Stimulated activated CD8-positive, alpha-beta memory T cell treated with anti-CD3 and anti-CD28 coated beads, Interleukin-15, amount 100 ng/mL, for 4 hours (primary cell): ENCODE measurements at regions not wholly inside any gene's neighbourhood (a gene's known extent, or its start where the extent isn't known, plus 50 kb on each side); places are given as distances from the start of the nearest gene placed in this dataset.

Experiments
- DNase-seq, 2 donors: peaks; one replicate each; pipeline ENCODE4 v3.0.0-alpha.2; 2020; ENCODE audit warnings: low read depth in 2 of 2

DNA sequence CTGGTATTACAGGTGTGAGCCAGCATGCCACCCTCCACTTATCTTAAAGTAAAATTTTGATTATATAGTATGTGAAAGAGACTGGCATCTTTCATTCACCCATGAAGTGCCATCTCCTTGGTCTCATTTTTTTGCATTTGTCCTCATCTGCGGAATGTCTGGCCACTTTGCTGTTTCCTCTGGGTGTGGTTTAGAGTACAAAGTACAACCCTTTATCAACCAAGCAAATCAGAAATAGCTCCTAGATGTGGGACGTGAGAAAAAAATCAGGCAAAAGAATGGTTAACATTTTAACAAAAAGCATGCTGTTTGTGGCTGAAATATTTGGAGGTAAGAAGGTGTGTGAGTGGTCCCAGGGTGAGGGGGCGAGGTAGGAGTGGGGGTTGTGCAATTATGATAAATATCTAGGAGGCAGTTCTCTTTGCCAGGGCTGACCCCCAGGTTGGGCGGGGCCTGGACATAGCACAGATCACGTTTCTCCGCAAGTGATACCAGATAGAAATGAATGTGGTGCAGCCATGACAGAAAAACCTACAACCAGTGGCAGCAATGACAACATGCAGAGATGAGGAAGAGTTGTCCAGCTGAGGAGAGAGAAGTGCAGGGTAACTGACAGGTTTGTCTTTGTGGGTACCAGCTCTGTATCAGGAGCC lies 115.8 kb upstream of the SERTAD2 start:
- DNase-seq, result no peak

DNA sequence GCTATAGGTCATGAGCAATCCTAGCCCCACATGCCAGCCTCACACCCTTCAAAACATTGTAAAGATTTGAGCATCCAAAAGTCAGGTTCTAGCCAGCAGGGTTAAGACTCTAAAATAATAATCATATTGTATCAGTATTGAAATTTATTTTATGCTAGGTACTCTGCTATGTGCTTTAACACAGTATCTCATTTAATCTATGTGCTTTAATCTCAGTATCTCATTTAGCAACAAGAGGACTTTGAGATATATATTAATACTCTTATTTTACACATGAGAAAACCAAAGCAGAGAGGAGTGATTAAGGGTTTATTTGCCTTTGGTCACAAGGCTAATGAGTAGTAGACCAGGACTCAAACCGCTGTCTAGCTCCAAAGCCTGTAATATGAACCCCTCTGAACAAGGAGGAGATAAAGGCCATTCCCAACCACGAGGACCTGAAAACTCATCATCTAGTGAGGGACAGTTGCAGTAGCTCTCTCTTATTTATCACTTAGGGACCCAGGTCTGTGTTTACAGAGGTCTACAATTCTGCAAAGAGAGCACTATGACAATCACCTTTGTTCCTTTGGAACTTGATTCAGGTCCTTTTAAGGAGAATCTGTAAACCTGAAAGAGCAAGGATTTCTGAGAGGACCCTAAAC lies 116.5 kb upstream of the SERTAD2 start:
- DNase-seq, result no peak

DNA sequence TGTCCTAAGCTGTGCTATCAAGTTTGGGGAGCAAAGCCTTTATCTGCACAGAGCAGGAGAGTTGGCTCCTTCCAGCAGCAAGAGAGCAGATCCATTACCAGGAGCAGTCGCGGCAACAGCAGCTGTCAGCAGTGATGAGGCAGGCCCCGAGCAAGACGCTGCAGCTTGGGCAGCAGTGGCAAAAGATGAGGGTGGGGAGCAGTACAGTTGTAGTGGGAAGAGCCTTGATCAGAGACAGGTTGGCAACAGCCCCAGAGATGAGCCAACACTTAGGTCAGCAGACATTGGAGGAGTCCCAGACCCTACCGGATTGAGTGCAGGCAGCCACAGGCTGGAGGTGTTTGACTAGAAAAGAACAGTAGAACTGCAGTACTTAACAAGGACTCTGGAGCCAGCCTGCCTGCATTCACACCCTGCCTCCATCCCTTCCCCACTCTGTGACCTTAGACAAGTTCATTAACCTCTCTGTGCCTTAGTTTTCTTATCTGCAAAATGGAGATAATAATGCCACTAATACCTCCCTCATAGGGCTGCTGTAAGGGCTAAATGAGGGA lies 117.1 kb upstream of the SERTAD2 start:
- no peak for DNase-seq

DNA sequence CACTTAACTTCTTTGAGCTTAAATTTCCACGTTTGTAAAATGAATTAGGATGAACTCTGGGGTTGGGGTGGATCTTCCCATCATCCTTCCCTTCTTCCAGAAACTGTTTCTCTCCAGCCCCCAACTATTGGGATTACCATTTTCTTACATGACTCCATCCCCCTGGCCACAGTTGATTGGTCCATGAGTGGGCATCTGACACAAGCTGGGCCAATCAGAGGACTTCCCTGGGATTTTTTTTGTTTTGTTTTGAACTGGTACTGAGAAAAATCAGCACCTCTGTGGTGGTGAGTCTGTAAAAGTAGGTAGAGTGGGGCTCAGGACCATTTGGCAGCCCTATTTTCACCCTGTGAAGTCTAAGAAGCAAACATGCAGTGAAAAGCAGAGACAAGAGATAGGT lies 118.0 kb upstream of the SERTAD2 start:
- DNase-seq, result no peak

DNA sequence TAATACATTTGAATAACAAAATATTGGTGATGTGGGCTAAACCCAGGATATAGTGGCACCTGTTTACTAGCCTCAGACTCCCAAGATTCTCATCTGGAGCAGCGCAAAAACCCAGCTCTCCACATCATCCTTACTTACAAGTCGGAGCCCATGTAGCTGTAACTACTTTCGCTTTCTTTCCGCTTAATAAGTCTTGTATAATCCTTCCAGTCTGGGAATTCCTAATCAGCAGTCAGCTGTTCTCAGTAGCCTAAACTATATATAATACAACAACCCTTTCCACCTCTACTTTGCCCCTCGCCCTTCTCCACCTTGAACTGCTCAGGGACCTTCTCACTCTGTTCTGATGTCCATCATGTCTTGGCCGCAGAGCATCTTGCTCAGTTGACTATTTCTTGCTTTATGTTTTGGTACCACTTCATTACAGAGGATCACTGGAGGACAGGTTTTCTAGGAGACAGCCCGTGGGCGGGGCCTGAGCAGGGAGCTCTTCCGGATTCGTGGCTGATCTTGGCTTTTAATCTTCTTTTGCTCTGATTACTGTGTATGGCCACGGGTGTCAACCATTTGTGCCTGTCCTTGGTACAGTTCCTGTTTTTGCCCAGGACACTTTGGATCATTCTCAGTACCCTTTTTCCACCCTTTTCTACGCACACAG lies 119.9 kb upstream of the SERTAD2 start:
- no peak for DNase-seq

DNA sequence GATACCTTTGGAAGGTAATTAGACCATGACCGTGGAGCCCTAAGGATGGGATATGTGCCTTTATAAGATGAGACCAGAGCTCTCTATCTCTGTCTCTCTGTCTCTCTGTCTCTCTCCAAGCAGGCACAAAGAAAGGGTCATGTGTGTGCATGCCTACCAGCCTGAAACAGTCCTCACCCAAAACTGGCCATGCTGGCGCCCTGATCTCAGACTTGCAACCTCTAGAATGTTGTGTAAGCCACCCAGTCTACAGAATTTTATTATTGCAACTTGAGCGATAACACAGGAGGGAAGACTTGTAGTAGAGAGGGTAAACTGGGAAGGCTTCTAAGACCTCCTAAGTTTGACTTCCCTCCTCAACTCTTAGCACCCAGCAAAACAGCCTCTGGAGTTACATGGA lies 124.1 kb upstream of the SERTAD2 start:
- DNase-seq, result no peak

DNA sequence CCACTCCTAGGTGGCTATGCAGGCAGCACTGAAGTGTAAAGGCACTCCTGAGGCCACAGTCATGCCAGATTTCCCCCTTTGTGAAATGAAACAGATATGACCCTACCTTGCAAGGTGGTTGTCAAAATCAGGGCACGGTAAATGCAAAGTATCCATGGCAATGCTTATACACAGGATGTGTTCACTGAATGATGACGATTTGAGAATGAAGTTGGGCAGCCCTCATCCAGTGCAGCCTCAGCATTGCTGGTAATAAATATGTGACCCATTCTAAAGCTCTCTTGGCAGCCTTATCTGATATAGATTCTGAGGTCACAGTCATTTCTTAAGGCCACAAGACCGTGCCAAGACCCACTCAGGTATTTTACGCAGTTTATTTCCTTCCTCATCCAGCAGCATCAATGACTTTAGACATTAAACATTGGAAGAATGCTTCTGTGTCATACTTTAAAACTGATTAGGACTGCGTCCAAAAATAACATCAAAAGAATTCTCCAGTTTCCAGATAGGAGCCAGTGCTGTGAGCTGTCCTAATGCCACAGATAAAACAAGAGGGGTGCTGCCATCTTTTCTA lies 125.5 kb upstream of the SERTAD2 start:
- no peak for DNase-seq

DNA sequence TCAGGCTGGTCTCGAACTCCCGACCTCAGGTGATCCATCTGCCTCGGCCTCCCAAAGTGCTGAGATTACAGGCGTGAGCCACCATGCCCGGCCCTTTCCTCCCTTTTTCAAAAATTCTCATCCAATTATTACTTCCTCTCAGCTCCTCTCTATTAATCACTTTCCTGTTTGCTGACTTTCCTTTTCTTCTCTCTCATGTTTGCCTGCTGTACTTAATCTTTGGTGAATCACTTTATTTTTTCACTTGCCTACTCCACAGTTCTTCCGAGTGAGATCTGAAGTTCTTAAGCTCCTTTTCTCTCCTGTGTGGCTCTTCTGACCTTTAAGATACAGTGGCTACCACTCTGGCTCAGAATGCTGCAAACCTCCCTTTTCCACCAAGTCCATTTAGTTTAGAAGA lies 126.3 kb upstream of the SERTAD2 start:
- DNase-seq, result no peak

DNA sequence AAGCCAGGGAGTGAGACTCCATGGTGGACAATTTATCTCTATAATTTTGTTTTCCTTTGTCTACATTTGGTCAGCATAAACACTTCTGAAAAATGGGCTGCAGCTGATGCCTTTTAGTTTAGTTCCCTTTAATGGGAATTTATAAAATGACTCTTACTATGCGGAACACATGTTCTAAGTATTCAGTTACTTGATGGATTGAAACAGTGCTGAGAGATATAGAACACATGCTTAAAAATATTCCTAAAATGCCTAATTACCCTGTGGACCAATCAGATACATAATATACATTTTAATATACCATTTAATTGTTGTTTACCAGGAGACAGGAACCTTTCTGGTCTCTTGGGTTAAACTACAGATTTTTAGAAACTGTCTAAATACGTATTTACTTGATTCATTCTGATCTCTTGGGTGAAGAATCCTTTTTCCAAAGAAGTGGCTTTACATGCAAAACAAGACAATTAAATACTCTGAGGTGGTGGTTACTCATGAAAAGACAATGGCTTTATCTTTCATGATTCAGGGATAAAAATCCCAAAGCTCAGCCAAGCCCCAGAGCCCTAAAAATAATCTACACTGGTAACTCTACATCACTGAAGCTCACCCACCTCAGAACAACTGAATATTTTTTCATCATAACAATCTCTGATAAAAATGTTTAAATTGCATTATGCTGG lies 128.1 kb upstream of the SERTAD2 start:
- DNase-seq, result no peak

DNA sequence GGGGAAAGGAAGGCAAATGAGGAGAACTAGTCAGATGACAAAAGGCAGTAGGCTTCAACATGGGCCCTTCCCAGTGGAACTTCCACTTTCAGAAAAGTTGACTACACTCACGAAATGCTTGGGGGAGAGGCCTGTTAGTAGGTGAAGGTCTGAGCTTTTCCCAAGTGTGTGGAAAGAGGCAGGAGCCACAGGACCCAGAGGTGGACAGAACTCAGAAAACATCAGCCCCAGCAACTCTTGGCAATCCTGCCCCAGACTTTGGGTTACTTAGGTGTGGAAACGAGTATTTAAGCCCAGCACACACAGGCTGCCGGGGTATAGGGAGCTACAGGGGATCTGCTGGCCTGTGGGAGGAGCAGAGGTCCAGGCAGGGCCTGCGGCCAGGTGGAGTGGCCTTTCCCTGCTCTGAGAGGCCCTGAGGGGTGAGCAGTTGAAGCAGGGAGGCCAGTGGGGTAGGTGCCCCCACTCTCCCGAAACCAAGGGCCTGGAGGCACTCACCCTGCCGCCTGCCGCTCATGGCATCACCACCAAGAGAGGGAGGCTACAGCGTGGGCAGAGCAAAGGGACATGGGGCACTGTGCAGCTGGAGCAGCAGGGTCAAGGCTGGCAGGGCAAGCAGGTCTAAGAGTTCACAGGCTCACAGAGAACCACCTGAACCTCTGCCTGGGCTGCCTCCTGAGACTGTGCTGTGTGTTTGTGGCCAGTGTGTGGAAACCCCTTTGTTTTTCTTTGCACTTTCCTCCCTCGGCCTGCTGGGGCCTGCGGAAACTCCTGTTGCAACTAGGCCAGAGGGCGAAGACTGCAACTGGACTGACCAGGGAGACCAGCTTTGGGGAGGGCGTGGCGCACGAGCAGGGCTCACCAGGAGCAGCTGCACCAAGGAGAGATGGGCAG lies 130.7 kb upstream of the SERTAD2 start:
- DNase-seq, result no peak

DNA sequence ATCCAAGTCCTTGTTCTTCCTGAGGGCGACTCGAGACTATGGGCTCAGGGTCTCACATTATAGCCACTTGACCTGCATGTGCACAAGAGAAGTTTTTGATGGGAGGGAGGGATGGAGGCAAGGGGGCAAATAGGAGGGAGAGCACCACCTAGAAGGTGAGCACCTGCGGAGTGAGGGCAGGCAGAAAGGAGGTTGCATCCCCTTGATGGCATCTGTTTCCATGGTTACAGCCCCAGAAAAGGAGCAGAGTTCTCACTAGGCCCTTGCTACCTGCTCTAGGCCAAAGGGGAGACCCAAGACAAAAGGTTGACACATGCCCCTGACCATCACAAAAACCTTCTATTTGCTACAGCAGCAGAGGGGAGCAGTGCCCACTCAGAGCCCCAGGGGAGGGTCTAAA lies 131.5 kb upstream of the SERTAD2 start:
- no peak for DNase-seq

DNA sequence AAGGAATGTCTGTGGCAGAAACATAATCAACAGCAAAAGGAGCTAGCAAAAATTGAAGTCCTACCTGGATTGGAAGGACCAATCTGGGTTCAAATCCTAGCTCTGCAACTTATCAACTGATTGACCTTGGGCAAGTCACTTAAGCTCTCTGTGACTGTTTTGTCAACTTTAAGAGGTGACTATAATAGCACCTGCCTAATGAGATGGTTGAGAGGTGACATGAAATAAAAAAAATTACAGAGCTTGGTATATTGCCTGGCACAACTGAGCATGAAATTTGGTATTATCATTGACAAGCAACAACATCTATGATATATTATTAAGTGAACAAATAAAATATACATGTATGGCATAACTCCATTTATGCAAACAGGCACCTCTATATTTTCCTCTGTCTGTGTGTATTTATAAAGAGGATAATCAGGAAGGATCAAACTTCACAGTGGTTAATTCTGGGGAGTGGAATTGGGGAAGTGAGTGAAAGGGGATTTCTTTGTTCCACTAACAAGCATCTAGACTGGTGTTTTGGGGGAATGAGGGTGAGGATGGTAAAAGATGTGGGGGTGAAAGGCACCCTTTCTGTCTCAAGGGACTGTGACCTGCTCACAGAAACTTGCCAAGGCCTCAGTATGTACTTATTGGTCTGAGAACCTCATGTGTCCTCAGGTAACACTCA lies 132.8 kb upstream of the SERTAD2 start:
- DNase-seq, result no peak

DNA sequence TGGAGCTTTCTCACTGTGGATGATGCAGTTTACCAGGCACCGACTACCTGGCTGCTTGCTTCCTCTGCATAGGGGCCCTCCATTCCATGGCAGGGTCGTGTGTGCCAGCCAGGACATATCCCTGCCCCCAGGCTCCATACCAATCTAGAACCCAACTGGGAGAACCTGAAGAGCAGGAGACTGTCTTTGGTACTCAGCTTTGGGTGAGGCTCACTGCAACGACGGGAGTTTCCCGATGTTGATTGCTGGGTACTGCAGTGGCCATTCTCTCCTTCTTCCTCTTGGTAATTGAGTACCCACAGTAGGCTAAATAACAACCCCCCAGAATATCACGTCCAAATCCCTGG lies 133.3 kb upstream of the SERTAD2 start:
- DNase-seq, result no peak

DNA sequence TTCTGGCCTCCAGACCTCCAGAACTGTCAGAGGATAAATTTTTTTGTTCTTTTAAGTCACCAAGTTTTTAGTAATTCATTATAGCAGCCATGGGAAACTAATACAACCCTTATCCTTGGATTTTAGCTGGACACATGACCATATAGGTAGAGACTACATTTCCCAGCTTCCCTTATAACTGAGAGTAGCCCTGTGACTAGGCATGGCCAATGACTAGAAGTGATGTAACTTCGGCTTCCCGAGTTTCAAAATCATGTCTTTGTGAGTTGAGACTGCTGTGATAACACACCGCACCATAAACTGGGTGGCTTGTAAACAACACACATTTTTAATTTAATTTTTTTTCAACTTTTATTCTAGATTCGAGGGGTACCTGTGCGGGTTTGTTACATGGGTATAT lies 134.0 kb upstream of the SERTAD2 start:
- DNase-seq, result no peak

DNA sequence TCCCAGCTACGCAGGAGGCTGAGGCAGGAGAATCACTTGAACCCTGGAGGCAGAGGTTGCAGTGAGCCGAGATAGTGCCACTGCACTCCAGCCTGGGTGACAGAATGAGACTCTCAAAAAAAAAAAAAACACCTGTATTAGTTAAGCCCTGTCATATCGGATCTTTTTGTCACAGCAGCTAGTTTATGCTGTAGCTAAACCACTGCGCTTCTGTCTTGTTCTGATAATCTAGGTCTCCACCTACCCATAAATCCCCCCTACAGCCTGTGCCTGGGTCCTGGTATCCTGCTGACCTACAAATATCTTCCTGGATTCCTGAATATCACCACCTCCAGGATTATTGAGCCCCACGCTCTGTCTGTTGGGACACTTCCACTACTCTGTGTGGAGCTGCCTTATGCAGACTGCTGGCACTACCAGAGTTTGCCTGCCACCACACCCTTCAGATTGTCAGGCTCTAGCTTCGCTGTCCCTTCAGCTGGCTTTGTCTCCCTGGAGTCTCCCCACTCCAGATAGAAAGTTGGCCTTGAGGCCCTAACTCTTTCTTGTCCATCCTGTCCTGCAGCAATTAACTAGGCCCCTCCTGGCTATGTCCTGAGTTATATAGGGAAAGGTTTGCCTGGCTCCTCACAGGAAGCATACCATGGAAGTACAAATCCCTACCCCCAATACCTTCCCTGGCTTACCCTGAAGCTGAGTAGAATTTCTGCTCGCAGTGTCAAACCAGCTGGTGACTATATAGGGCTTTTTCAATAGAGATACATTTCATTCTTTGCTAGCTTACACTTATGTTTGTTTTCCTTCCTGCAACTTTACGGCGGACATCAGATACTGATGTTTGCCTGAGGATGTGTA lies 136.0 kb upstream of the SERTAD2 start:
- DNase-seq, result no peak

DNA sequence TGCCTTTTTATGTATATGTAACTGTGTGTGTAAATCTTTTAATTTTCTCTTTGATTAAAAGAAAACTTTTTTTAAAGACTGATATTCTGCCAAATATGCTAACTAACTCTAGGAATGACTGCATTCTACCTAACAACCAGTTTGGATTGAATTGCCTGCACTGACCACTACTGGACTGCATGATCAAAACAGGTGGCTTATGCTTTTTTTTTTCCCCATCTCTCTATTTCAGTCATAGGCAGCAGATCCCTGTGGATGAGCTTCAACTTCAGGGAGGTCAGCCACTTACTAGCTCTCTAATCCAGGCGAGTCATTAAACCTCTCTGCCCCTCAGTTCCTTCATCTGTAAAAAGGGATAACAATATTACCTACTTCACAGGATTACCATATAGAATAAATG lies 138.6 kb upstream of the SERTAD2 start:
- no peak for DNase-seq

DNA sequence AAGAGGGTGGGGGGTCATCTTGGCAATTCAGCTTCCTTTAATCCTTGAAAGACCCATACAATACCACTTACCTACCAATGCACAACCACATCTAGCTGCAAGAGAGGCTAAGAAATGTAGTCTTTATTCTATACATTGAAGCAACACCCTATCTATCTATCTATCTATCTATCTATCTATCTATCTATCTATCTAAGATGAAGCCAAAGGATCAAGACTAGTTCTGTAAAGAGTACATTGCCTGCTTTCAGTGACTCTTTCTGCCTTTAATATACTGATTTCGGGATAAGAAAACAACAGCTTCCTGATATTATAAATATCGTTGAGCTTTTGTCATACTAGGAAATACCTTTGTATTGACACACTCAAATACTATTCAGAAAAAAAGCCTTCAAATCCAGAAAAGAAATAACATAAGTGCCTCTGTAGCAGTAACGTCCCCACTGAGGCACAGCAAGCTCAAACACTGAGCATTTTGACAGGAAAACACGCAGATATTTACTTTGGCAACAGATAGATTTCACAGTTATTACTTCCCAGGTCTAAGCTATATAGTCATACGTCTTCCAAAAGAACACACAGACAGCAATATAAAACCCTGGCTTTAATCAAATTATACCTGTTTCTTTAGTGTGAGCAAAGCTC lies 139.4 kb upstream of the SERTAD2 start:
- no peak for DNase-seq

DNA sequence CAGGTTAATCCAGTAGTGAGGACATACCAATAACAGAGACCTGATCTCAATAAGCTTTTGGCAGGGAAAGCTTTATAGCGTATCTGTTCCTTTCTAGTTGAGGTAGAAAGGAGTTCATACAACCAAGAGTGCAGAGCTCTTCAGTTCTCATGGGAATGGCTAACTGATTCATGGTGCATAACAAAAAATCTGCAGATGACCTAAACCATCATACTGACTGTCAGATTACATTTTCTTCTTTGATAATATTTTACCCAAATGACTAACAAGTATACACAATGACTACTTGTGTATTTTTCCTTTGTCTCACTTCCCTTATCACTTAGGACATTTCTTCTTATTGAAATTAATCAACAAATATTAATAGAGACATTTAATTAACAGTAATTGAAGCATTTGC lies 140.0 kb upstream of the SERTAD2 start:
- DNase-seq, result no peak

DNA sequence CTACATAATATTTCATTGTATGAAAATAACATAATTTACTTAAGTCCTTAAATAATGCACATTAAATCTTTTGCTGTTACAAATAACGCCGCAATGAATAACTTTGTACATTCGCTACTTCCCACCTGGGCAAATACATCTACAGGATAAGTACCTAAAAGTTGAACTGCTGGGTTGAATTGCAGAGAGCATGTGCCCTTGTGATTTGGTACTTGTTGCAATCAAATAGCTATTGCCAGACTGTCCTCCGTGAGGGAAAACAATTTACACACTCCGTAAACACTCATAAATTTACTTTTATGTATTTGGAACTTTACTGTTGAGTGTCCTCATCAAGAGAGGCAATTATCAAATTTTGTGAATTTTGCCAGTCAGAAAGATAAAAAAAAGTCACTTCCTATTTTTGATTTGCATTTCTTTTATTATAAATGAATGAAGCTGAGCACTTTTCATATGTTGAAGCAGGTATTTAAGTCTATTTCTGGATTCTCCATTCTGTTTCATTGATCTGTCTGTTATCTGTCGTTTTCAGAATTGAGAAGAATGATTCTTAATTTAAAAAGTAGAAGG lies 140.8 kb upstream of the SERTAD2 start:
- no peak for DNase-seq
